Inflammatory macrophage treated with lipopolysaccharide for 1 hour (primary cell): ENCODE measurements at regions not wholly inside any gene's neighbourhood (a gene's known extent, or its start where the extent isn't known, plus 50 kb on each side); places are given as distances from the start of the nearest gene placed in this dataset.
A peak's percentile ranks its signal among the peaks of the same experiment; 100 is the strongest.

ENCODE experiments used
- DNase-seq, 2 donors: peaks; one replicate each; pipeline ENCODE4 v3.0.0-alpha.2; 2020 to 2022

- no peak for DNase-seq
These were observed 245.3 kb downstream of the HACE1 start for GRCh38 chr6:104614394-104614793.

- DNase-seq, result no peak
These were observed 246.2 kb downstream of the HACE1 start for GRCh38 chr6:104613416-104614001.

GRCh38 chr6:104612541-104612940 lies 247.2 kb downstream of the HACE1 start:
- no peak for DNase-seq

GRCh38 chr6:104608101-104608500 lies 251.6 kb downstream of the HACE1 start:
- DNase-seq, result no peak

GRCh38 chr6:104607501-104607900 lies 252.2 kb downstream of the HACE1 start:
- DNase-seq, result no peak

- DNase-seq, result no peak
These were observed 253.4 kb downstream of the HACE1 start for GRCh38 chr6:104606361-104606760.

- DNase-seq, result no peak
These were observed 255.0 kb downstream of the HACE1 start for GRCh38 chr6:104604685-104605084.

GRCh38 chr6:104603108-104603745 lies 256.5 kb downstream of the HACE1 start:
- peak in 1 of 2 donors; percentile 15 for DNase-seq

GRCh38 chr6:104601721-104602120 lies 258.0 kb downstream of the HACE1 start:
- no peak for DNase-seq

- peak in 1 of 2 donors; percentile 4 for DNase-seq
These were observed 258.5 kb downstream of the HACE1 start for GRCh38 chr6:104601131-104601651.

GRCh38 chr6:104600639-104600931 lies 259.1 kb downstream of the HACE1 start:
- DNase-seq, result no peak

- no peak for DNase-seq
These were observed 259.7 kb downstream of the HACE1 start for GRCh38 chr6:104599821-104600638.

- no peak for DNase-seq
These were observed 262.1 kb downstream of the HACE1 start for GRCh38 chr6:104597541-104598050.

GRCh38 chr6:104596091-104596490 lies 263.6 kb downstream of the HACE1 start:
- DNase-seq, result no peak

- DNase-seq, result no peak
These were observed 264.4 kb downstream of the HACE1 start for GRCh38 chr6:104595311-104595820.

GRCh38 chr6:104591573-104592334 lies 268.0 kb downstream of the HACE1 start:
- DNase-seq, result no peak

GRCh38 chr6:104589940-104590339 lies 269.8 kb downstream of the HACE1 start:
- no peak for DNase-seq

GRCh38 chr6:104585646-104586045 lies 274.1 kb downstream of the HACE1 start:
- DNase-seq, result no peak

- no peak for DNase-seq
These were observed 279.3 kb downstream of the HACE1 start for GRCh38 chr6:104580452-104580851.

GRCh38 chr6:104579310-104579863 lies 280.3 kb downstream of the HACE1 start:
- DNase-seq, result no peak

GRCh38 chr6:104575536-104575935 lies 284.2 kb downstream of the HACE1 start:
- no peak for DNase-seq

- no peak for DNase-seq
These were observed 285.5 kb downstream of the HACE1 start for GRCh38 chr6:104574135-104574750.
